Caco-2 (cell line): ENCODE measurements at regions not wholly inside any gene's neighbourhood (a gene's known extent, or its start where the extent isn't known, plus 50 kb on each side); places are given as distances from the start of the nearest gene placed in this dataset.

Experiments used
- BruUV-seq: library from RNA; stranded (reverse); fragments of 400-500 nt; replicated peaks from 2 replicates; lab custom pipeline; 2021; lab: Mats Ljungman, UMichigan
- CTCF ChIA-PET: fragments of 300-600 bp; sonication (Branson Sonifier 250); formaldehyde crosslinking; loops from one replicate; lab custom pipeline; 2022; ENCODE audit warnings: antibody characterized with exemption; lab: Charles Lee
- POLR2A ChIA-PET: fragments of 300-600 bp; sonication (Branson Sonifier 250); formaldehyde crosslinking; loops from one replicate; lab custom pipeline; 2022; ENCODE audit warnings: antibody characterized with exemption; lab: Charles Lee
- DNase-seq, 2 experiments: peaks; one replicate each; pipeline versions ENCODE4 v3.0.0 to v3.0.0-alpha.2; 2020 to 2022
- H3K27me3 ChIP-seq: replicated peaks from 2 replicates; pipeline ENCODE4 v1.6.0; 2011; ENCODE audit warnings: low read length; ENCODE audit not compliant: control insufficient read depth, insufficient read depth
- H3K36me3 ChIP-seq: 2 replicates; pipeline ENCODE4 v1.5.1; 2011; ENCODE audit warnings: low read length; ENCODE audit not compliant: control insufficient read depth, insufficient read depth
- H3K4me1 ChIP-seq: fragments of 250-450 bp; sonication (Bioruptor Pico); 2 replicates; pipeline ENCODE4 v1.5.1; 2020; ENCODE audit warnings: mild to moderate bottlenecking
- H3K4me3 ChIP-seq: 2 replicates; pipeline ENCODE4 v1.5.1; 2011; ENCODE audit warnings: low read depth, mild to moderate bottlenecking, control low read depth, low read length
- H3K9me3 ChIP-seq: fragments of 250-450 bp; sonication (Bioruptor Pico); 2 replicates; pipeline ENCODE4 v1.5.1; 2020; ENCODE audit warnings: mild to moderate bottlenecking, moderate library complexity
- H3K27ac Mint-ChIP-seq: one replicate; pipeline ENCODE4 v1.8.0; 2022; ENCODE audit warnings: mixed read lengths; ENCODE audit not compliant: unreplicated experiment
- H3K27me3 Mint-ChIP-seq: one replicate; pipeline ENCODE4 v1.8.0; 2022; ENCODE audit warnings: mixed read lengths; ENCODE audit not compliant: insufficient read depth, unreplicated experiment
- H3K36me3 Mint-ChIP-seq: one replicate; pipeline ENCODE4 v1.8.0; 2022; ENCODE audit warnings: mild to moderate bottlenecking, mixed read lengths; ENCODE audit not compliant: insufficient read depth, unreplicated experiment
- H3K4me1 Mint-ChIP-seq: one replicate; pipeline ENCODE4 v1.8.0; 2022; ENCODE audit warnings: low read depth, mixed read lengths; ENCODE audit not compliant: unreplicated experiment
- H3K4me3 Mint-ChIP-seq: one replicate; pipeline ENCODE4 v1.8.0; 2022; ENCODE audit warnings: mild to moderate bottlenecking, moderate library complexity, mixed read lengths; ENCODE audit not compliant: unreplicated experiment
- H3K9me3 Mint-ChIP-seq: one replicate; pipeline ENCODE4 v1.8.0; 2022; ENCODE audit warnings: mixed read lengths; ENCODE audit not compliant: unreplicated experiment
- CTCF ChIP-seq, 2 experiments: fragments of 200-600 bp in 1 of 2; IDR thresholded peaks; 1 replicate in 1 of 2; 2 replicates in 1 of 2; pipeline versions ENCODE4 v1.5.1 to v1.8.0; 2011 to 2022; ENCODE audit warnings: antibody characterized with exemption in 1 of 2, control low read depth in 1 of 2, inconsistent platforms in 1 of 2, low read depth in 1 of 2, low read length in 1 of 2, mild to moderate bottlenecking in 1 of 2, moderate library complexity in 1 of 2; ENCODE audit not compliant: insufficient read depth in 1 of 2, severe bottlenecking in 1 of 2, unreplicated experiment in 1 of 2
- intact Hi-C: fragments of 100-400 bp; cut with micrococcal nuclease; formaldehyde crosslinking; loops from one replicate; pipeline ENCODE4 v1.10.0; 2022; ENCODE audit not compliant: unreplicated experiment

DNA sequence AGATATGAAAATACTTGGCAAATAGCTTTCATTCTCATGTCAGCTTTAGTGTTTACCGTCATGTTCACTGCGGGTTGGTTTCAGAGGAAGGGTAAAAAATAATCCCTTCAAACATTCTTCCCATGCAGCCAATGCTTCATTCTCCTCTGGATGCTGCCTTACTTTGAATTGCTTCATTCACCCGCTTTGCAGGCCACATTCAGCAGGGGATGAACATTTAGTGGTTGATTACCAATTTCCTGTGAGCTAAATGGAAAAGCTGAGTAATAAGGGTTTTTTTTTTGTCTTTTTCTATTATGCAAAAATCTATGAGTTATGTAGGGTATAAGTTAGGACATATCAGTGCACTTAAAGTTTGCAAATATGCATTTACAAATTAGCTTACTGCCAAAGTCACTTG, 96.3 kb upstream of the MEF2C start:
- no peaks in the 10 kb centered on the region for H3K9me3 ChIP-seq
- no peak for TF ChIP-seq CTCF (IDR thresholded peaks at IDR 0.05; ENCODE audit: insufficient read depth in 1 of 2, low read depth in 1 of 2, low read length in 1 of 2, severe bottlenecking in 1 of 2, unreplicated experiment in 1 of 2)
- no peaks in the 10 kb centered on the region for H3K36me3 ChIP-seq
- H3K27me3 Mint-ChIP-seq = peaks cover 8% of the 10 kb centered on the region
- H3K9me3 Mint-ChIP-seq = no peaks in the 10 kb centered on the region
- H3K4me1 ChIP-seq = no peaks in the 10 kb centered on the region
- ChIA-PET POLR2A (no interaction called here), CTCF (no interaction called here)
- no peak overlapping the region for H3K27ac Mint-ChIP-seq
- no peaks in the 10 kb centered on the region for H3K36me3 Mint-ChIP-seq
- intact Hi-C loops = no loop called here
- H3K4me1 Mint-ChIP-seq = no peaks in the 10 kb centered on the region
- H3K27me3 ChIP-seq = no peaks in the 10 kb centered on the region
- H3K4me3 ChIP-seq = no peak overlapping the region
- BruUV-seq = no TSS peak
- H3K4me3 Mint-ChIP-seq = no peak overlapping the region
- no peak for DNase-seq

- no peak for TF ChIP-seq CTCF (IDR thresholded peaks at IDR 0.05; ENCODE audit: insufficient read depth in 1 of 2, low read depth in 1 of 2, low read length in 1 of 2, severe bottlenecking in 1 of 2, unreplicated experiment in 1 of 2)
- H3K4me3 Mint-ChIP-seq = no peak overlapping the region
These were observed 93.9 kb upstream of the MEF2C start for GRCh38 chr5:88976914-88977313.

GRCh38 chr5:88967633-88968585, 84.9 kb upstream of the MEF2C start:
- CTCF ChIA-PET = no interaction called here
- Histone ChIP-seq H3K27me3 (no peaks in the 10 kb centered on the region), H3K4me1 (no peaks in the 10 kb centered on the region), H3K4me3 (no peak overlapping the region), H3K36me3 (no peaks in the 10 kb centered on the region), H3K9me3 (no peaks in the 10 kb centered on the region)
- Mint-ChIP-seq H3K4me1 (peaks cover 8% of the 10 kb centered on the region), H3K27me3 (peaks cover 2% of the 10 kb centered on the region), H3K27ac (no peak overlapping the region), H3K9me3 (no peaks in the 10 kb centered on the region), H3K4me3 (no peak overlapping the region), H3K36me3 (no peaks in the 10 kb centered on the region)
- intact Hi-C loops = no loop called here
- DNase-seq = no peak
- BruUV-seq = no TSS peak
- TF ChIP-seq CTCF (IDR thresholded peaks at IDR 0.05; ENCODE audit: insufficient read depth in 1 of 2, low read depth in 1 of 2, low read length in 1 of 2, severe bottlenecking in 1 of 2, unreplicated experiment in 1 of 2) = no peak
- POLR2A ChIA-PET = no interaction called here

More at GRCh38 chr5:88976914-88977313, 93.9 kb upstream of the MEF2C start:
- Histone ChIP-seq H3K4me3 (no peak overlapping the region), H3K27me3 (no peaks in the 10 kb centered on the region), H3K4me1 (no peaks in the 10 kb centered on the region), H3K9me3 (no peaks in the 10 kb centered on the region), H3K36me3 (no peaks in the 10 kb centered on the region)
- H3K9me3 Mint-ChIP-seq = no peaks in the 10 kb centered on the region
- ChIA-PET POLR2A (no interaction called here), CTCF (no interaction called here)
- no peak for DNase-seq
- H3K4me1 Mint-ChIP-seq = no peaks in the 10 kb centered on the region
- no peak overlapping the region for H3K27ac Mint-ChIP-seq
- H3K36me3 Mint-ChIP-seq = no peaks in the 10 kb centered on the region
- BruUV-seq = no TSS peak
- intact Hi-C loops = no loop called here
- peaks cover 8% of the 10 kb centered on the region for H3K27me3 Mint-ChIP-seq
